ENCODE measurements at regions not wholly inside any gene's neighbourhood (a gene's known extent, or its start where the extent isn't known, plus 50 kb on each side); places are given as distances from the start of the nearest gene placed in this dataset.

DNA sequence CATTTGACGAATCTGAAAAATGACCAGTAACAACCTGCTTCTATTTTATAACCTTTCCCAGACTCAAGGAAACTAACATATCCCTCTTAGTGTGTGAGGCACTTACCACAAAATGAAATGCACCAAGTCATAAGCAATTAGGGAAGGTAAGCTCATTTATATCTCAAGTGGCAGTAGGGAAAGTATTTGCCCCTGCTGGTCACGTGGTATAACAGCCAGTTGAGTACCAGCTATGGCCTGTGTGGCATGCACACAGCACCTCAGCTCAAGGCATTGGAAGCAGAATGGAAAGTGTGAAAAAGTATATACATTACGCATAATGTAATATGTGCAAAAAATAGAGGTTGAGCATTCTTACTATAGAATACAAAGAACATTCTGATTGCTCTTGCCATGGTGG is 178.3 kb upstream of the GYPA start:
- Mint-ChIP-seq H3K4me3 (no peak overlapping the region), H3K9me3 (peaks cover 29% of the 10 kb centered on the region), H3K27ac (no peak overlapping the region), H3K36me3 (ENCODE audit: low read depth) (peaks cover 23% of the 10 kb centered on the region), H3K4me1 (no peaks in the 10 kb centered on the region), H3K27me3 (ENCODE audit: insufficient read depth, low read depth, poor library complexity) (no peaks in the 10 kb centered on the region)
- Histone ChIP-seq H3K9me2 (ENCODE audit: insufficient read depth) (0 out of 2 replicates have a peak, but pooled peaks cover 4% of the 10 kb centered on the region), H3K79me2 (replicated peaks; ENCODE audit: insufficient read depth) (no peaks in the 10 kb centered on the region), H3K27ac (ENCODE audit: low read depth) (no peak overlapping the region), H3K4me3 (no peak overlapping the region), H4K20me1 (replicated peaks; ENCODE audit: insufficient read depth) (no peaks in the 10 kb centered on the region), H3K4me1 (ENCODE audit: insufficient read depth) (no peaks in the 10 kb centered on the region), H3K36me3 (ENCODE audit: insufficient read depth) (peaks cover 6% of the 10 kb centered on the region; the same call in 1 of the 2 replicates), H3K4me2 (no peak overlapping the region), H3F3A (replicated peaks; ENCODE audit: low read depth) (no peaks in the 10 kb centered on the region), H2AFZ (no peak overlapping the region), H3K27me3 (ENCODE audit: insufficient read depth) (no peaks in the 10 kb centered on the region)
- TF ChIP-seq POLR2AphosphoS5 (IDR thresholded peaks at IDR 0.05; ENCODE audit: low read depth) (no peak), ZNF331 (CRISPR knock-in tag; IDR thresholded peaks at IDR 0.05; ENCODE audit: low read depth) (no peak), CREB1 (CRISPR knock-in tag; IDR thresholded peaks at IDR 0.05; ENCODE audit: low read depth) (no peak), EZH2phosphoT487 (IDR thresholded peaks at IDR 0.05; ENCODE audit: unreplicated experiment) (no peak)
- TF ChIP-seq, protein P1, sequence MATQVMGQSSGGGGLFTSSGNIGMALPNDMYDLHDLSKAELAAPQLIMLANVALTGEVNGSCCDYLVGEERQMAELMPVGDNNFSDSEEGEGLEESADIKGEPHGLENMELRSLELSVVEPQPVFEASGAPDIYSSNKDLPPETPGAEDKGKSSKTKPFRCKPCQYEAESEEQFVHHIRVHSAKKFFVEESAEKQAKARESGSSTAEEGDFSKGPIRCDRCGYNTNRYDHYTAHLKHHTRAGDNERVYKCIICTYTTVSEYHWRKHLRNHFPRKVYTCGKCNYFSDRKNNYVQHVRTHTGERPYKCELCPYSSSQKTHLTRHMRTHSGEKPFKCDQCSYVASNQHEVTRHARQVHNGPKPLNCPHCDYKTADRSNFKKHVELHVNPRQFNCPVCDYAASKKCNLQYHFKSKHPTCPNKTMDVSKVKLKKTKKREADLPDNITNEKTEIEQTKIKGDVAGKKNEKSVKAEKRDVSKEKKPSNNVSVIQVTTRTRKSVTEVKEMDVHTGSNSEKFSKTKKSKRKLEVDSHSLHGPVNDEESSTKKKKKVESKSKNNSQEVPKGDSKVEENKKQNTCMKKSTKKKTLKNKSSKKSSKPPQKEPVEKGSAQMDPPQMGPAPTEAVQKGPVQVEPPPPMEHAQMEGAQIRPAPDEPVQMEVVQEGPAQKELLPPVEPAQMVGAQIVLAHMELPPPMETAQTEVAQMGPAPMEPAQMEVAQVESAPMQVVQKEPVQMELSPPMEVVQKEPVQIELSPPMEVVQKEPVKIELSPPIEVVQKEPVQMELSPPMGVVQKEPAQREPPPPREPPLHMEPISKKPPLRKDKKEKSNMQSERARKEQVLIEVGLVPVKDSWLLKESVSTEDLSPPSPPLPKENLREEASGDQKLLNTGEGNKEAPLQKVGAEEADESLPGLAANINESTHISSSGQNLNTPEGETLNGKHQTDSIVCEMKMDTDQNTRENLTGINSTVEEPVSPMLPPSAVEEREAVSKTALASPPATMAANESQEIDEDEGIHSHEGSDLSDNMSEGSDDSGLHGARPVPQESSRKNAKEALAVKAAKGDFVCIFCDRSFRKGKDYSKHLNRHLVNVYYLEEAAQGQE (IDR thresholded peaks at IDR 0.05; ENCODE audit: unreplicated experiment), result no peak
- TF ChIP-seq, protein P2, sequence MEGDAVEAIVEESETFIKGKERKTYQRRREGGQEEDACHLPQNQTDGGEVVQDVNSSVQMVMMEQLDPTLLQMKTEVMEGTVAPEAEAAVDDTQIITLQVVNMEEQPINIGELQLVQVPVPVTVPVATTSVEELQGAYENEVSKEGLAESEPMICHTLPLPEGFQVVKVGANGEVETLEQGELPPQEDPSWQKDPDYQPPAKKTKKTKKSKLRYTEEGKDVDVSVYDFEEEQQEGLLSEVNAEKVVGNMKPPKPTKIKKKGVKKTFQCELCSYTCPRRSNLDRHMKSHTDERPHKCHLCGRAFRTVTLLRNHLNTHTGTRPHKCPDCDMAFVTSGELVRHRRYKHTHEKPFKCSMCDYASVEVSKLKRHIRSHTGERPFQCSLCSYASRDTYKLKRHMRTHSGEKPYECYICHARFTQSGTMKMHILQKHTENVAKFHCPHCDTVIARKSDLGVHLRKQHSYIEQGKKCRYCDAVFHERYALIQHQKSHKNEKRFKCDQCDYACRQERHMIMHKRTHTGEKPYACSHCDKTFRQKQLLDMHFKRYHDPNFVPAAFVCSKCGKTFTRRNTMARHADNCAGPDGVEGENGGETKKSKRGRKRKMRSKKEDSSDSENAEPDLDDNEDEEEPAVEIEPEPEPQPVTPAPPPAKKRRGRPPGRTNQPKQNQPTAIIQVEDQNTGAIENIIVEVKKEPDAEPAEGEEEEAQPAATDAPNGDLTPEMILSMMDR (conservative IDR thresholded peaks at IDR 0.05; ENCODE audit: low read depth in 2 of 2), result peak in 1 of 2 experiments; percentile 33; a peak in 2 of 4 replicates
- no peak for ATAC-seq
- DNase-seq (ENCODE audit: low spot score), result no peak

DNA sequence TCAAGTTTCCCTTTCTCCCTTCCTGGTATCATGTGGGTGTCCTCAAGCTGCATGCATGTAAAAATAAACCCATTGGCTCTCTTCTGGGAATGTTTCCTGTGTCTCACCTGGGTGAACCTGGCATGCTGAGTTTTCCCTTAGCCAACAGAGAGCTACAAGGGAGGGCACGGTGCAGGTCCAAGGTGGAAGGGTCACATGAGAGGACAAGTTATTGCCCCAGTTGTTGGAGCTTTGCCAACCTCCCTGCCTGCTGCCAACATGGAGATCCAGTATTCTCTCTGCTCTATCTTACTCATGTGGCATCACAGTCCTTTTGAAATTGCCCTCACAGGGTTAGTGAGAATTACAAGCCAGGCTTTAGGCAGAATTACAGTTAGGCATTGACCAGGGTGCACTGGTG is 196.1 kb upstream of the GYPA start:
- peaks cover 17% of the 10 kb centered on the region for H3K4me1 Mint-ChIP-seq
- peaks cover 10% of the 10 kb centered on the region for H3K9me3 Mint-ChIP-seq
- no peaks in the 10 kb centered on the region for H3K27me3 ChIP-seq (ENCODE audit: insufficient read depth)
- H3K9me2 ChIP-seq (ENCODE audit: insufficient read depth), result peaks cover 16% of the 10 kb centered on the region
- H3K36me3 ChIP-seq (ENCODE audit: insufficient read depth), result no peaks in the 10 kb centered on the region
- H3K4me2 ChIP-seq, result no peak overlapping the region
- ATAC-seq, result no peak
- H3K36me3 Mint-ChIP-seq (ENCODE audit: low read depth), result peaks cover 10% of the 10 kb centered on the region; the same call in 1 of the 3 replicates
- no peak for DNase-seq (ENCODE audit: low spot score)
- H3K4me1 ChIP-seq (ENCODE audit: insufficient read depth), result no peaks in the 10 kb centered on the region
- no peaks in the 10 kb centered on the region for H3F3A ChIP-seq (replicated peaks; ENCODE audit: low read depth)
- H3K27ac ChIP-seq (ENCODE audit: low read depth), result no peak overlapping the region
- H3K79me2 ChIP-seq (replicated peaks; ENCODE audit: insufficient read depth), result no peaks in the 10 kb centered on the region
- H2AFZ ChIP-seq, result no peak overlapping the region
- no peak overlapping the region for H3K4me3 ChIP-seq
- H3K27me3 Mint-ChIP-seq (ENCODE audit: insufficient read depth, low read depth, poor library complexity), result peaks cover 2% of the 10 kb centered on the region
- H4K20me1 ChIP-seq (replicated peaks; ENCODE audit: insufficient read depth), result no peaks in the 10 kb centered on the region
- no peak overlapping the region for H3K4me3 Mint-ChIP-seq
- H3K27ac Mint-ChIP-seq, result peak overlapping the region; percentile 26; the same call in 1 of the 2 replicates
- TF ChIP-seq POLR2AphosphoS5 (IDR thresholded peaks at IDR 0.05; ENCODE audit: low read depth), result no peak
- no peak for TF ChIP-seq CREB1 (CRISPR knock-in tag; IDR thresholded peaks at IDR 0.05; ENCODE audit: low read depth)
- TF ChIP-seq, protein P3, sequence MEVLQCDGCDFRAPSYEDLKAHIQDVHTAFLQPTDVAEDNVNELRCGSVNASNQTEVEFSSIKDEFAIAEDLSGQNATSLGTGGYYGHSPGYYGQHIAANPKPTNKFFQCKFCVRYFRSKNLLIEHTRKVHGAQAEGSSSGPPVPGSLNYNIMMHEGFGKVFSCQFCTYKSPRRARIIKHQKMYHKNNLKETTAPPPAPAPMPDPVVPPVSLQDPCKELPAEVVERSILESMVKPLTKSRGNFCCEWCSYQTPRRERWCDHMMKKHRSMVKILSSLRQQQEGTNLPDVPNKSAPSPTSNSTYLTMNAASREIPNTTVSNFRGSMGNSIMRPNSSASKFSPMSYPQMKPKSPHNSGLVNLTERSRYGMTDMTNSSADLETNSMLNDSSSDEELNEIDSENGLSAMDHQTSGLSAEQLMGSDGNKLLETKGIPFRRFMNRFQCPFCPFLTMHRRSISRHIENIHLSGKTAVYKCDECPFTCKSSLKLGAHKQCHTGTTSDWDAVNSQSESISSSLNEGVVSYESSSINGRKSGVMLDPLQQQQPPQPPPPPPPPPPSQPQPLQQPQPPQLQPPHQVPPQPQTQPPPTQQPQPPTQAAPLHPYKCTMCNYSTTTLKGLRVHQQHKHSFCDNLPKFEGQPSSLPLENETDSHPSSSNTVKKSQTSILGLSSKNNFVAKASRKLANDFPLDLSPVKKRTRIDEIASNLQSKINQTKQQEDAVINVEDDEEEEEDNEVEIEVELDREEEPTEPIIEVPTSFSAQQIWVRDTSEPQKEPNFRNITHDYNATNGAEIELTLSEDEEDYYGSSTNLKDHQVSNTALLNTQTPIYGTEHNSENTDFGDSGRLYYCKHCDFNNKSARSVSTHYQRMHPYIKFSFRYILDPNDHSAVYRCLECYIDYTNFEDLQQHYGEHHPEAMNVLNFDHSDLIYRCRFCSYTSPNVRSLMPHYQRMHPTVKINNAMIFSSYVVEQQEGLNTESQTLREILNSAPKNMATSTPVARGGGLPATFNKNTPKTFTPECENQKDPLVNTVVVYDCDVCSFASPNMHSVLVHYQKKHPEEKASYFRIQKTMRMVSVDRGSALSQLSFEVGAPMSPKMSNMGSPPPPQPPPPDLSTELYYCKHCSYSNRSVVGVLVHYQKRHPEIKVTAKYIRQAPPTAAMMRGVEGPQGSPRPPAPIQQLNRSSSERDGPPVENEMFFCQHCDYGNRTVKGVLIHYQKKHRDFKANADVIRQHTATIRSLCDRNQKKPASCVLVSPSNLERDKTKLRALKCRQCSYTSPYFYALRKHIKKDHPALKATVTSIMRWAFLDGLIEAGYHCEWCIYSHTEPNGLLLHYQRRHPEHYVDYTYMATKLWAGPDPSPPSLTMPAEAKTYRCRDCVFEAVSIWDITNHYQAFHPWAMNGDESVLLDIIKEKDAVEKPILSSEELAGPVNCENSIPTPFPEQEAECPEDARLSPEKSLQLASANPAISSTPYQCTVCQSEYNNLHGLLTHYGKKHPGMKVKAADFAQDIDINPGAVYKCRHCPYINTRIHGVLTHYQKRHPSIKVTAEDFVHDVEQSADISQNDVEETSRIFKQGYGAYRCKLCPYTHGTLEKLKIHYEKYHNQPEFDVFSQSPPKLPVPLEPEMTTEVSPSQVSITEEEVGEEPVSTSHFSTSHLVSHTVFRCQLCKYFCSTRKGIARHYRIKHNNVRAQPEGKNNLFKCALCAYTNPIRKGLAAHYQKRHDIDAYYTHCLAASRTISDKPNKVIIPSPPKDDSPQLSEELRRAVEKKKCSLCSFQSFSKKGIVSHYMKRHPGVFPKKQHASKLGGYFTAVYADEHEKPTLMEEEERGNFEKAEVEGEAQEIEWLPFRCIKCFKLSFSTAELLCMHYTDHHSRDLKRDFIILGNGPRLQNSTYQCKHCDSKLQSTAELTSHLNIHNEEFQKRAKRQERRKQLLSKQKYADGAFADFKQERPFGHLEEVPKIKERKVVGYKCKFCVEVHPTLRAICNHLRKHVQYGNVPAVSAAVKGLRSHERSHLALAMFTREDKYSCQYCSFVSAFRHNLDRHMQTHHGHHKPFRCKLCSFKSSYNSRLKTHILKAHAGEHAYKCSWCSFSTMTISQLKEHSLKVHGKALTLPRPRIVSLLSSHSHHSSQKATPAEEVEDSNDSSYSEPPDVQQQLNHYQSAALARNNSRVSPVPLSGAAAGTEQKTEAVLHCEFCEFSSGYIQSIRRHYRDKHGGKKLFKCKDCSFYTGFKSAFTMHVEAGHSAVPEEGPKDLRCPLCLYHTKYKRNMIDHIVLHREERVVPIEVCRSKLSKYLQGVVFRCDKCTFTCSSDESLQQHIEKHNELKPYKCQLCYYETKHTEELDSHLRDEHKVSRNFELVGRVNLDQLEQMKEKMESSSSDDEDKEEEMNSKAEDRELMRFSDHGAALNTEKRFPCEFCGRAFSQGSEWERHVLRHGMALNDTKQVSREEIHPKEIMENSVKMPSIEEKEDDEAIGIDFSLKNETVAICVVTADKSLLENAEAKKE (CRISPR knock-in tag; IDR thresholded peaks at IDR 0.05), result no peak
- TF ChIP-seq, protein P4, sequence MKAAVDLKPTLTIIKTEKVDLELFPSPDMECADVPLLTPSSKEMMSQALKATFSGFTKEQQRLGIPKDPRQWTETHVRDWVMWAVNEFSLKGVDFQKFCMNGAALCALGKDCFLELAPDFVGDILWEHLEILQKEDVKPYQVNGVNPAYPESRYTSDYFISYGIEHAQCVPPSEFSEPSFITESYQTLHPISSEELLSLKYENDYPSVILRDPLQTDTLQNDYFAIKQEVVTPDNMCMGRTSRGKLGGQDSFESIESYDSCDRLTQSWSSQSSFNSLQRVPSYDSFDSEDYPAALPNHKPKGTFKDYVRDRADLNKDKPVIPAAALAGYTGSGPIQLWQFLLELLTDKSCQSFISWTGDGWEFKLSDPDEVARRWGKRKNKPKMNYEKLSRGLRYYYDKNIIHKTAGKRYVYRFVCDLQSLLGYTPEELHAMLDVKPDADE (IDR thresholded peaks at IDR 0.05), result no peak
- TF ChIP-seq EZH2phosphoT487 (IDR thresholded peaks at IDR 0.05; ENCODE audit: unreplicated experiment), result no peak
